Thymus (tissue), 11 donors: ENCODE measurements at regions not wholly inside any gene's neighbourhood (a gene's known extent, or its start where the extent isn't known, plus 50 kb on each side); places are given as distances from the start of the nearest gene placed in this dataset.

Experiments used
- DNase-seq, 9 donors: peaks; one replicate each; pipeline ENCODE4 v3.0.0-alpha.2; 2013; ENCODE audit warnings: low spot score in 9 of 9, low read depth in 6 of 9, missing footprints in 1 of 9
- H3K27ac ChIP-seq, 2 donors: one replicate each; pipeline ENCODE4 v1.5.1; 2013; ENCODE audit warnings: control low read depth in 1 of 2, low read depth in 1 of 2, low read length in 1 of 2, mild to moderate bottlenecking in 1 of 2, moderate library complexity in 1 of 2
- H3K27me3 ChIP-seq, 2 donors: one replicate each; pipeline ENCODE4 v1.5.1; 2013; ENCODE audit warnings: low read length in 1 of 2; ENCODE audit not compliant: control insufficient read depth in 2 of 2, insufficient read depth in 1 of 2
- H3K36me3 ChIP-seq, 2 donors: one replicate each; pipeline ENCODE4 v1.5.1; 2013; ENCODE audit warnings: low read length in 1 of 2, mild to moderate bottlenecking in 1 of 2, moderate library complexity in 1 of 2; ENCODE audit not compliant: control insufficient read depth in 2 of 2, insufficient read depth in 2 of 2
- H3K4me1 ChIP-seq, 2 donors: one replicate each; pipeline ENCODE4 v1.5.1; 2013; ENCODE audit warnings: low read length in 2 of 2; ENCODE audit not compliant: control insufficient read depth in 2 of 2, insufficient read depth in 2 of 2
- H3K4me3 ChIP-seq, 2 donors: one replicate each; pipeline ENCODE4 v1.5.1; 2013; ENCODE audit warnings: low read length in 2 of 2, control low read depth in 1 of 2, mild to moderate bottlenecking in 1 of 2
- H3K9me3 ChIP-seq, 2 donors: one replicate each; pipeline ENCODE4 v1.5.1; 2013; ENCODE audit warnings: low read length in 1 of 2, mild to moderate bottlenecking in 1 of 2; ENCODE audit not compliant: control insufficient read depth in 2 of 2, insufficient read depth in 1 of 2
- WGBS: extraction: QIAGEN DNeasy Blood & Tissue Kit; methylation state at CpG from one replicate; pipeline ENCODE4 v1.1.7; 2013; 5-methylcytosine and 5-hydroxymethylcytosine counted together
- donor health status: healthy.

GRCh38 chr7:446289-446935 is 73.2 kb downstream of the PDGFA start:
- H3K4me3 ChIP-seq: peak overlapping the region in 1 of 2 donors; percentile 10
- no peak for DNase-seq
- WGBS: 92% methylated on average over 29 of the region's 29 CpGs
- no peaks in the 10 kb centered on the region for H3K36me3 ChIP-seq
- no peak overlapping the region for H3K27ac ChIP-seq
- peaks cover 2 to 16% of the 10 kb centered on the region in 2 donors for H3K27me3 ChIP-seq
- peaks cover 0 to 20% of the 10 kb centered on the region in 2 donors for H3K4me1 ChIP-seq
- no peaks in the 10 kb centered on the region for H3K9me3 ChIP-seq
